ENCODE measurements at regions not wholly inside any gene's neighbourhood (a gene's known extent, or its start where the extent isn't known, plus 50 kb on each side); places are given as distances from the start of the nearest gene placed in this dataset.

- TF ChIP-seq CTCF (IDR thresholded peaks at IDR 0.05) = no peak
- TF ChIP-seq POLR2A (IDR thresholded peaks at IDR 0.05) = no peak
These were observed 58.4 kb upstream of the GLI2 start for GRCh38 chr2:120677221-120677620.
